ENCODE measurements at regions not wholly inside any gene's neighbourhood (a gene's known extent, or its start where the extent isn't known, plus 50 kb on each side); places are given as distances from the start of the nearest gene placed in this dataset.

GRCh38 chr9:87827341-87827740 lies 55.3 kb upstream of the SPATA31E1 start:
- TF ChIP-seq POLR2A (IDR thresholded peaks at IDR 0.05): no peak
- TF ChIP-seq CTCF (IDR thresholded peaks at IDR 0.05): no peak

All from body of pancreas (tissue), 4 donors.